ENCODE measurements at regions not wholly inside any gene's neighbourhood (a gene's known extent, or its start where the extent isn't known, plus 50 kb on each side); places are given as distances from the start of the nearest gene placed in this dataset.

GRCh38 chr3:23710555-23710954 is 95.2 kb upstream of the UBE2E1 start:
- Histone ChIP-seq H3F3A (ENCODE audit: low read depth) (no peaks in the 10 kb centered on the region), H3K36me3 (ENCODE audit: insufficient read depth, low read length) (no peaks in the 10 kb centered on the region), H2AFZ (ENCODE audit: low read length) (no peak overlapping the region), H3K4me3 (ENCODE audit: low read length, poor library complexity, severe bottlenecking) (no peak overlapping the region), H3K4me2 (ENCODE audit: low read depth, low read length, poor library complexity, severe bottlenecking) (no peak overlapping the region), H3K9ac (ENCODE audit: low read depth, low read length, poor library complexity, severe bottlenecking) (no peak overlapping the region), H3K9me3 (ENCODE audit: insufficient read depth, low read depth, low read length) (no peaks in the 10 kb centered on the region), H3K27me3 (ENCODE audit: insufficient read depth, low read length, poor library complexity, severe bottlenecking) (no peaks in the 10 kb centered on the region), H3K79me2 (ENCODE audit: insufficient read depth, low read length) (no peaks in the 10 kb centered on the region), H3K9me2 (replicated peaks; ENCODE audit: low read depth, low read length) (no peaks in the 10 kb centered on the region), H3K4me1 (ENCODE audit: insufficient read depth, low read length, poor library complexity, severe bottlenecking) (no peaks in the 10 kb centered on the region), H4K20me1 (ENCODE audit: insufficient read depth, low read length, poor library complexity, severe bottlenecking) (no peaks in the 10 kb centered on the region)
- TF ChIP-seq CTCF (conservative IDR thresholded peaks at IDR 0.05; ENCODE audit: low read length) (no peak), EZH2phosphoT487 (IDR thresholded peaks at IDR 0.05; ENCODE audit: borderline replicate concordance) (no peak)

- Histone ChIP-seq H3K4me2 (ENCODE audit: low read depth, low read length, poor library complexity, severe bottlenecking) (no peak overlapping the region), H3K4me1 (ENCODE audit: insufficient read depth, low read length, poor library complexity, severe bottlenecking) (no peaks in the 10 kb centered on the region), H3K79me2 (ENCODE audit: insufficient read depth, low read length) (no peaks in the 10 kb centered on the region), H4K20me1 (ENCODE audit: insufficient read depth, low read length, poor library complexity, severe bottlenecking) (no peaks in the 10 kb centered on the region), H2AFZ (ENCODE audit: low read length) (no peak overlapping the region), H3K36me3 (ENCODE audit: insufficient read depth, low read length) (no peaks in the 10 kb centered on the region), H3K4me3 (ENCODE audit: low read length, poor library complexity, severe bottlenecking) (no peak overlapping the region), H3K27me3 (ENCODE audit: insufficient read depth, low read length, poor library complexity, severe bottlenecking) (no peaks in the 10 kb centered on the region), H3K9me3 (ENCODE audit: insufficient read depth, low read depth, low read length) (peaks cover 4% of the 10 kb centered on the region; the same call in 1 of the 2 replicates), H3K9ac (ENCODE audit: low read depth, low read length, poor library complexity, severe bottlenecking) (no peak overlapping the region), H3F3A (ENCODE audit: low read depth) (no peaks in the 10 kb centered on the region), H3K9me2 (replicated peaks; ENCODE audit: low read depth, low read length) (no peaks in the 10 kb centered on the region)
- TF ChIP-seq EZH2phosphoT487 (IDR thresholded peaks at IDR 0.05; ENCODE audit: borderline replicate concordance) (no peak), CTCF (conservative IDR thresholded peaks at IDR 0.05; ENCODE audit: low read length) (no peak)
Measured at GRCh38 chr3:23711916-23712494, 93.8 kb upstream of the UBE2E1 start.

GRCh38 chr3:23712656-23713559 is 92.8 kb upstream of the UBE2E1 start:
- no peaks in the 10 kb centered on the region for H3K79me2 ChIP-seq (ENCODE audit: insufficient read depth, low read length)
- H3K27me3 ChIP-seq (ENCODE audit: insufficient read depth, low read length, poor library complexity, severe bottlenecking) = no peaks in the 10 kb centered on the region
- no peaks in the 10 kb centered on the region for H3K9me2 ChIP-seq (replicated peaks; ENCODE audit: low read depth, low read length)
- no peaks in the 10 kb centered on the region for H4K20me1 ChIP-seq (ENCODE audit: insufficient read depth, low read length, poor library complexity, severe bottlenecking)
- H3K9ac ChIP-seq (ENCODE audit: low read depth, low read length, poor library complexity, severe bottlenecking) = no peak overlapping the region
- no peaks in the 10 kb centered on the region for H3K36me3 ChIP-seq (ENCODE audit: insufficient read depth, low read length)
- no peaks in the 10 kb centered on the region for H3K4me1 ChIP-seq (ENCODE audit: insufficient read depth, low read length, poor library complexity, severe bottlenecking)
- no peak for TF ChIP-seq CTCF (conservative IDR thresholded peaks at IDR 0.05; ENCODE audit: low read length)
- TF ChIP-seq EZH2phosphoT487 (IDR thresholded peaks at IDR 0.05; ENCODE audit: borderline replicate concordance) = no peak
- no peaks in the 10 kb centered on the region for H3F3A ChIP-seq (ENCODE audit: low read depth)
- no peak overlapping the region for H3K4me3 ChIP-seq (ENCODE audit: low read length, poor library complexity, severe bottlenecking)
- no peak overlapping the region for H2AFZ ChIP-seq (ENCODE audit: low read length)
- no peak overlapping the region for H3K4me2 ChIP-seq (ENCODE audit: low read depth, low read length, poor library complexity, severe bottlenecking)
- peaks cover 4% of the 10 kb centered on the region; the same call in 1 of the 2 replicates for H3K9me3 ChIP-seq (ENCODE audit: insufficient read depth, low read depth, low read length)

Data from Loucy (cell line).